ENCODE measurements at regions not wholly inside any gene's neighbourhood (a gene's known extent, or its start where the extent isn't known, plus 50 kb on each side); places are given as distances from the start of the nearest gene placed in this dataset.

- TF ChIP-seq NFRKB (IDR thresholded peaks at IDR 0.05) (no peak), FOXA1 (IDR thresholded peaks at IDR 0.05) (no peak), ELF4 (IDR thresholded peaks at IDR 0.05) (no peak), HDGF (IDR thresholded peaks at IDR 0.05; ENCODE audit: borderline replicate concordance) (no peak), BHLHE40 (IDR thresholded peaks at IDR 0.05; ENCODE audit: borderline replicate concordance) (no peak), CTBP1 (IDR thresholded peaks at IDR 0.05; ENCODE audit: borderline replicate concordance) (no peak)
Measured at GRCh38 chr13:40211586-40211968, 454.9 kb downstream of the FOXO1 start.
